Mammary epithelial cell (primary cell): ENCODE measurements at regions not wholly inside any gene's neighbourhood (a gene's known extent, or its start where the extent isn't known, plus 50 kb on each side); places are given as distances from the start of the nearest gene placed in this dataset.

Experiments used
- EZH2 ChIP-seq: IDR thresholded peaks from 2 replicates; pipeline ENCODE4 v1.6.1; 2012; ENCODE audit warnings: low read length, inconsistent platforms, borderline replicate concordance
- TF ChIP-seq, protein P1 (sequence below), 2 donors: IDR thresholded peaks in 1 of 2; conservative IDR thresholded peaks in 1 of 2; 2 replicates each; pipeline ENCODE4 v1.5.1; 2011 to 2012; ENCODE audit warnings: inconsistent platforms in 2 of 2, low read length in 2 of 2, mild to moderate bottlenecking in 2 of 2, control low read depth in 1 of 2, low read depth in 1 of 2; ENCODE audit not compliant: insufficient read depth in 1 of 2; ENCODE audit errors: extremely low read depth in 1 of 2

DNA sequence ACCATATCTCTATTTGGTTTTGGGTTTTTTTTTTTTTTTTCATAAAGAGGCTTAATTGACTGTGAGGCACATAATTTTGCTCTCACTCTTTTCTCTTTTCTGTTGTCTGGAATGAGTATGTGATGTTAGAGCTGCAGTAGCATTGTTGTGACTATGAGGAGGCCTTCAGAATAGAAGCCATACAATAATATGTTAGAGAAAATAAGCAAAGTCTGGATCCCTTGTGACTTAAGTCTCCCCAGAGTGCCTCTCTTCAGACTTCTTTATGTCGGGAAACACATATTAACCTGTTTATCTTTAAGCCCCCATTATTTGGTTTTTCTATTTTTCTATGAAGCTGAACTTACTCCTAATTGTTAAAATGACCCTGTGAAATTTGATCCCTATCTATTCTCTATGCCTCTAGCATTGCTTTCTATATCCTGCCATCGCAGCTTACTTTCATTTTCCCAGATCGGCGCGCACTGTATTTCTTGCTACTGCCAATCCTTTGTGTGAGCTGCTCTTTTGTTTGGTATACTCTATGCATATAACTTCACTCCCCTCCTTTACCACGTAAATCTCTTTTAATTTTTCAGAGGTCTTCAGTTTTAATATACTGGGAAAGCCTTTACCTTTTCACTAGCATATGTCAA is 372.5 kb upstream of the KCNN2 start:
- TF ChIP-seq, protein P1, sequence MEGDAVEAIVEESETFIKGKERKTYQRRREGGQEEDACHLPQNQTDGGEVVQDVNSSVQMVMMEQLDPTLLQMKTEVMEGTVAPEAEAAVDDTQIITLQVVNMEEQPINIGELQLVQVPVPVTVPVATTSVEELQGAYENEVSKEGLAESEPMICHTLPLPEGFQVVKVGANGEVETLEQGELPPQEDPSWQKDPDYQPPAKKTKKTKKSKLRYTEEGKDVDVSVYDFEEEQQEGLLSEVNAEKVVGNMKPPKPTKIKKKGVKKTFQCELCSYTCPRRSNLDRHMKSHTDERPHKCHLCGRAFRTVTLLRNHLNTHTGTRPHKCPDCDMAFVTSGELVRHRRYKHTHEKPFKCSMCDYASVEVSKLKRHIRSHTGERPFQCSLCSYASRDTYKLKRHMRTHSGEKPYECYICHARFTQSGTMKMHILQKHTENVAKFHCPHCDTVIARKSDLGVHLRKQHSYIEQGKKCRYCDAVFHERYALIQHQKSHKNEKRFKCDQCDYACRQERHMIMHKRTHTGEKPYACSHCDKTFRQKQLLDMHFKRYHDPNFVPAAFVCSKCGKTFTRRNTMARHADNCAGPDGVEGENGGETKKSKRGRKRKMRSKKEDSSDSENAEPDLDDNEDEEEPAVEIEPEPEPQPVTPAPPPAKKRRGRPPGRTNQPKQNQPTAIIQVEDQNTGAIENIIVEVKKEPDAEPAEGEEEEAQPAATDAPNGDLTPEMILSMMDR (conservative IDR thresholded peaks at IDR 0.05 in 1 of 2, IDR thresholded peaks at IDR 0.05 in 1 of 2; ENCODE audit: extremely low read depth in 1 of 2, insufficient read depth in 1 of 2, low read depth in 1 of 2, low read length in 2 of 2): no peak
- no peak for TF ChIP-seq EZH2
